IMR-90 (cell line): ENCODE measurements at regions not wholly inside any gene's neighbourhood (a gene's known extent, or its start where the extent isn't known, plus 50 kb on each side); places are given as distances from the start of the nearest gene placed in this dataset.

Source experiments
- ATAC-seq: fragments of 200-7000 bp; cut with Tn5 transposase; 2 replicates; pipeline ENCODE4 v1.9.1; 2020; ENCODE audit warnings: low read depth, mild to moderate bottlenecking, moderate library complexity
- BruUV-seq: library from RNA; stranded (reverse); fragments of 400-500 nt; replicated peaks from 2 replicates; lab custom pipeline; 2021; lab: Mats Ljungman, UMichigan
- CTCF ChIA-PET: fragments of 300-600 bp; formaldehyde crosslinking; extraction: SDS; loops from one replicate; lab custom pipeline; 2021; ENCODE audit warnings: antibody characterized with exemption; lab: Yijun Ruan, JAX
- POLR2A ChIA-PET: fragments of 300-600 bp; sonication (Branson Sonifier 250); formaldehyde crosslinking; loops from one replicate; lab custom pipeline; 2022; ENCODE audit warnings: antibody characterized with exemption; ENCODE audit not compliant: unreplicated experiment; lab: Charles Lee
- DNase-seq: peaks from one replicate; pipeline ENCODE4 v3.0.0; 2013
- H2AFZ ChIP-seq: replicated peaks from 2 replicates; pipeline ENCODE3; 2013; ENCODE audit warnings: low read length, mild to moderate bottlenecking; ENCODE audit not compliant: poor library complexity
- H2AK5ac ChIP-seq: 2 replicates; pipeline ENCODE4 v1.6.1; 2013; ENCODE audit warnings: low read depth, low read length, inconsistent platforms
- H2AK9ac ChIP-seq: replicated peaks from 2 replicates; pipeline ENCODE3; 2013; ENCODE audit warnings: mild to moderate bottlenecking, low read depth, low read length, moderate library complexity; ENCODE audit not compliant: poor library complexity
- H2BK120ac ChIP-seq: 2 replicates; pipeline ENCODE4 v1.6.1; 2013; ENCODE audit warnings: low read depth, low read length, inconsistent platforms
- H2BK15ac ChIP-seq: 3 replicates; pipeline ENCODE4 v1.6.1; 2013; ENCODE audit warnings: low read depth, low read length, inconsistent platforms
- H2BK20ac ChIP-seq: 2 replicates; pipeline ENCODE4 v1.6.1; 2013; ENCODE audit warnings: low read depth, mild to moderate bottlenecking, inconsistent platforms, low read length, moderate library complexity
- H2BK5ac ChIP-seq: 2 replicates; pipeline ENCODE4 v1.6.1; 2013; ENCODE audit warnings: mild to moderate bottlenecking, low read depth, low read length, inconsistent platforms; ENCODE audit not compliant: poor library complexity, severe bottlenecking
- H3K14ac ChIP-seq: replicated peaks from 2 replicates; pipeline ENCODE4 v1.6.1; 2013; ENCODE audit warnings: low read depth, low read length, inconsistent platforms
- H3K18ac ChIP-seq: 2 replicates; pipeline ENCODE4 v1.6.1; 2013; ENCODE audit warnings: low read depth, low read length, control low read depth
- H3K23ac ChIP-seq: 2 replicates; pipeline ENCODE4 v1.6.1; 2013; ENCODE audit warnings: low read depth, low read length, inconsistent platforms
- H3K27ac ChIP-seq: 2 replicates; pipeline ENCODE4 v1.5.1; 2013; ENCODE audit warnings: mild to moderate bottlenecking, control low read depth, low read length; ENCODE audit not compliant: insufficient read depth
- H3K27me3 ChIP-seq: 2 replicates; pipeline ENCODE4 v1.6.1; 2013; ENCODE audit warnings: low read length; ENCODE audit not compliant: control insufficient read depth, insufficient read depth
- H3K36me3 ChIP-seq: 2 replicates; pipeline ENCODE4 v1.6.1; 2013; ENCODE audit warnings: low read length, mixed read lengths; ENCODE audit not compliant: control insufficient read depth, insufficient read depth
- H3K4ac ChIP-seq: 2 replicates; pipeline ENCODE4 v1.6.1; 2013; ENCODE audit warnings: low read depth, low read length, inconsistent platforms
- H3K4me1 ChIP-seq: 2 replicates; pipeline ENCODE4 v1.6.1; 2013; ENCODE audit warnings: low read length, mixed read lengths; ENCODE audit not compliant: control insufficient read depth, insufficient read depth
- H3K4me2 ChIP-seq: 2 replicates; pipeline ENCODE4 v1.6.1; 2013; ENCODE audit warnings: low read depth, mild to moderate bottlenecking, control low read depth, low read length, moderate library complexity
- H3K4me3 ChIP-seq: 2 replicates; pipeline ENCODE4 v1.5.1; 2013; ENCODE audit warnings: low read depth, mild to moderate bottlenecking, control low read depth, low read length, moderate library complexity; ENCODE audit not compliant: insufficient read depth
- H3K56ac ChIP-seq: 2 replicates; pipeline ENCODE4 v1.6.1; 2013; ENCODE audit warnings: low read length, inconsistent platforms; ENCODE audit not compliant: insufficient read depth; ENCODE audit errors: extremely low read depth
- H3K79me1 ChIP-seq, 2 experiments: 2 replicates each; pipeline ENCODE4 v1.6.1; 2013; ENCODE audit warnings: low read length in 2 of 2, inconsistent platforms in 1 of 2, low read depth in 1 of 2
- H3K9ac ChIP-seq: 2 replicates; pipeline ENCODE4 v1.6.1; 2013; ENCODE audit warnings: low read depth, low read length, control low read depth
- H3K9me1 ChIP-seq: 2 replicates; pipeline ENCODE4 v1.6.1; 2013; ENCODE audit warnings: low read length, inconsistent platforms; ENCODE audit not compliant: insufficient read depth
- H3K9me3 ChIP-seq: 2 replicates; pipeline ENCODE4 v1.6.1; 2013; ENCODE audit warnings: low read length; ENCODE audit not compliant: control insufficient read depth, insufficient read depth
- H4K20me1 ChIP-seq: 2 replicates; pipeline ENCODE4 v1.6.1; 2013; ENCODE audit warnings: low read length, inconsistent platforms; ENCODE audit not compliant: insufficient read depth
- H4K5ac ChIP-seq: 2 replicates; pipeline ENCODE4 v1.6.1; 2013; ENCODE audit warnings: mild to moderate bottlenecking, low read depth, low read length, control low read depth
- H4K8ac ChIP-seq, 2 experiments: 2 replicates each; pipeline ENCODE4 v1.6.1; 2013; ENCODE audit warnings: low read depth in 2 of 2, low read length in 2 of 2, control low read depth in 1 of 2, inconsistent platforms in 1 of 2
- H4K91ac ChIP-seq: 2 replicates; pipeline ENCODE4 v1.6.1; 2013; ENCODE audit warnings: low read depth, low read length, inconsistent platforms; ENCODE audit not compliant: insufficient read depth
- BHLHE40 ChIP-seq: fragments of 150-350 bp; IDR thresholded peaks from 2 replicates; pipeline ENCODE4 v1.6.1; 2016; ENCODE audit warnings: mild to moderate bottlenecking, low read depth, low read length
- CEBPB ChIP-seq: IDR thresholded peaks from 2 replicates; pipeline ENCODE4 v1.6.1; 2012; ENCODE audit warnings: low read depth, low read length, improper control_type of control experiment
- FOS ChIP-seq: fragments of 150-350 bp; IDR thresholded peaks from 2 replicates; pipeline ENCODE4 v1.6.1; 2016; ENCODE audit warnings: low read depth, low read length
- MAZ ChIP-seq: IDR thresholded peaks from 2 replicates; pipeline ENCODE4 v1.6.1; 2012; ENCODE audit warnings: low read depth, mild to moderate bottlenecking, low read length, improper control_type of control experiment, moderate library complexity, borderline replicate concordance
- MXI1 ChIP-seq: IDR thresholded peaks from 2 replicates; pipeline ENCODE4 v1.6.1; 2012; ENCODE audit warnings: low read depth, mild to moderate bottlenecking, low read length, moderate library complexity, borderline replicate concordance
- POLR2A ChIP-seq: IDR thresholded peaks from 2 replicates; pipeline ENCODE4 v1.6.1; 2012; ENCODE audit warnings: mild to moderate bottlenecking, low read depth, low read length
- RCOR1 ChIP-seq: IDR thresholded peaks from 2 replicates; pipeline ENCODE4 v1.6.1; 2012; ENCODE audit warnings: mild to moderate bottlenecking, low read length, improper control_type of control experiment; ENCODE audit not compliant: insufficient replicate concordance
- RFX5 ChIP-seq: IDR thresholded peaks from 2 replicates; pipeline ENCODE4 v1.8.0; 2012; ENCODE audit warnings: low read depth, mild to moderate bottlenecking, low read length, moderate library complexity
- SMC3 ChIP-seq: fragments of 150-350 bp; IDR thresholded peaks from 2 replicates; pipeline ENCODE4 v1.6.1; 2016; ENCODE audit warnings: low read depth, mild to moderate bottlenecking, antibody characterized with exemption, low read length, moderate library complexity
- WGBS, 2 experiments: methylation state at CpG; one replicate each; pipeline versions ENCODE4 v1.1.5 to v1.1.7; 2013; ENCODE audit warnings: missing lambda C conversion rate in 2 of 2; ENCODE audit not compliant: insufficient read length in 1 of 2; ENCODE audit errors: extremely low coverage in 2 of 2; 5-methylcytosine and 5-hydroxymethylcytosine counted together
- dilution Hi-C: fragments of 300-500 bp; cut with HindIII; formaldehyde crosslinking; loops from one replicate; pipeline ENCODE4 v1.14.3; 2018; ENCODE audit warnings: low sequenced_read_pairs; ENCODE audit not compliant: unreplicated experiment
- in situ Hi-C: fragments of 300-500 bp; cut with MboI; formaldehyde crosslinking; loops from 3 replicates; pipeline ENCODE4 v1.14.3; 2019; ENCODE audit warnings: low sequenced_read_pairs, inconsistent platforms, mixed read lengths
- intact Hi-C: fragments of 100-400 bp; cut with micrococcal nuclease; formaldehyde crosslinking; loops from 2 replicates; pipeline ENCODE4 v1.10.0; 2022
- TF ChIP-seq, protein P1 (sequence below): fragments of 150-350 bp; IDR thresholded peaks from 2 replicates; pipeline ENCODE4 v1.6.1; 2016; ENCODE audit warnings: low read depth, mild to moderate bottlenecking, low read length, moderate library complexity, borderline replicate concordance
- TF ChIP-seq, protein P2 (sequence below): conservative IDR thresholded peaks from 2 replicates; pipeline ENCODE4 v1.5.1; 2012; ENCODE audit warnings: mild to moderate bottlenecking, low read depth, low read length, improper control_type of control experiment

DNA sequence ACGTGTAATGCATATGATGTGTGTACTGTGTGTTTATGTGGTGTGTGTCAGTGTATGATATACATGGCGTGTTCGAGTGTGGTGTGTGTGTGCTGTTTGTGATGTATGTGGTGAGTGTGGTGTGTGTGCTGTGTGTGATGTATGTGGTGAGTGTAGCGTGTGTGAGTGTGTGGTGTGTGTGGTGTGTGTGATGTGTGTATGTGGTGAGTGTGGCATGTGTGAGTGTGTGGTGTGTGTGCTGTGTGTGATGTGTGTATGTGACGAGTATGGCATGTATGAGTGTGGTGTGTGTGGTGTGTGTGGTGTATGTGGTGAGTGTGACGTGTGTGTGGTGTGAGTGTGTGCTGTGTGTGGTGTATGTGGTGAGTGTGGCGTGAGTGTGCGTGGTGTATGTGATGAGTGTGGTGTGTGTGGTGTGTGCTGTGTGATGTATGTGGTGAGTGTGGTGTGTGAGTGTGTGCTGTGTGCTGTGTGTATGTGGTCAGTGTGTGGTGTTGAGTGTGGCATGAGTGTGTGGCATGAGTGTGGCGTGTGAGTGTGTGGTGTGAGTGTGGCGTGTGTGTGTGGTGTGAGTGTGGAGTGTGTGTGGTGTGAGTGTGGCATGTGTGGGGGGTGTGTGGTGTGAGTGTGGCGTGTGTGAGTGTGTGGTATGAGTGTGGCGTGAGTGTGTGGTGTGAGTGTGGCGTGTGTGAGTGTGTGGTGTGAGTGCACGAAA, 56.8 kb upstream of the CKS2 start:
- TF ChIP-seq RFX5 (no peak), RCOR1 (no peak), SMC3 (no peak), CEBPB (no peak), BHLHE40 (no peak), POLR2A (no peak), MAZ (no peak), FOS (no peak), MXI1 (no peak)
- TF ChIP-seq, protein P1, sequence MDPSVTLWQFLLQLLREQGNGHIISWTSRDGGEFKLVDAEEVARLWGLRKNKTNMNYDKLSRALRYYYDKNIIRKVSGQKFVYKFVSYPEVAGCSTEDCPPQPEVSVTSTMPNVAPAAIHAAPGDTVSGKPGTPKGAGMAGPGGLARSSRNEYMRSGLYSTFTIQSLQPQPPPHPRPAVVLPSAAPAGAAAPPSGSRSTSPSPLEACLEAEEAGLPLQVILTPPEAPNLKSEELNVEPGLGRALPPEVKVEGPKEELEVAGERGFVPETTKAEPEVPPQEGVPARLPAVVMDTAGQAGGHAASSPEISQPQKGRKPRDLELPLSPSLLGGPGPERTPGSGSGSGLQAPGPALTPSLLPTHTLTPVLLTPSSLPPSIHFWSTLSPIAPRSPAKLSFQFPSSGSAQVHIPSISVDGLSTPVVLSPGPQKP = no peak
- TF ChIP-seq, protein P2, sequence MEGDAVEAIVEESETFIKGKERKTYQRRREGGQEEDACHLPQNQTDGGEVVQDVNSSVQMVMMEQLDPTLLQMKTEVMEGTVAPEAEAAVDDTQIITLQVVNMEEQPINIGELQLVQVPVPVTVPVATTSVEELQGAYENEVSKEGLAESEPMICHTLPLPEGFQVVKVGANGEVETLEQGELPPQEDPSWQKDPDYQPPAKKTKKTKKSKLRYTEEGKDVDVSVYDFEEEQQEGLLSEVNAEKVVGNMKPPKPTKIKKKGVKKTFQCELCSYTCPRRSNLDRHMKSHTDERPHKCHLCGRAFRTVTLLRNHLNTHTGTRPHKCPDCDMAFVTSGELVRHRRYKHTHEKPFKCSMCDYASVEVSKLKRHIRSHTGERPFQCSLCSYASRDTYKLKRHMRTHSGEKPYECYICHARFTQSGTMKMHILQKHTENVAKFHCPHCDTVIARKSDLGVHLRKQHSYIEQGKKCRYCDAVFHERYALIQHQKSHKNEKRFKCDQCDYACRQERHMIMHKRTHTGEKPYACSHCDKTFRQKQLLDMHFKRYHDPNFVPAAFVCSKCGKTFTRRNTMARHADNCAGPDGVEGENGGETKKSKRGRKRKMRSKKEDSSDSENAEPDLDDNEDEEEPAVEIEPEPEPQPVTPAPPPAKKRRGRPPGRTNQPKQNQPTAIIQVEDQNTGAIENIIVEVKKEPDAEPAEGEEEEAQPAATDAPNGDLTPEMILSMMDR = no peak
- in situ Hi-C loops = no loop called here
- H3K23ac ChIP-seq = no peak overlapping the region

More for the DNA sequence above, 56.8 kb upstream of the CKS2 start:
- no peak overlapping the region for H2AK9ac ChIP-seq
- peak overlapping the region; percentile 32 for H2AFZ ChIP-seq
- 89 to 100% methylated on average over 3 to 6 of the region's 14 CpGs for WGBS, 2 experiments
- H2BK15ac ChIP-seq = no peak overlapping the region
- no peak overlapping the region for H2BK20ac ChIP-seq
- no peaks in the 10 kb centered on the region for H3K4me1 ChIP-seq
- H3K4me3 ChIP-seq = no peak overlapping the region
- no peaks in the 10 kb centered on the region for H3K79me1 ChIP-seq
- ATAC-seq = no peak
- no peak overlapping the region for H3K4me2 ChIP-seq
- no peak overlapping the region for H4K8ac ChIP-seq
- intact Hi-C loops = no loop called here
- no peak overlapping the region for H3K9ac ChIP-seq
- peaks cover 3% of the 10 kb centered on the region for H3K9me3 ChIP-seq
- BruUV-seq = no TSS peak
- dilution Hi-C loops = no loop called here
- no peak for DNase-seq
- peaks cover 11% of the 10 kb centered on the region for H3K9me1 ChIP-seq
- no peak overlapping the region for H3K56ac ChIP-seq
- CTCF ChIA-PET = no interaction called here
- H3K27me3 ChIP-seq = peaks cover 3% of the 10 kb centered on the region
- POLR2A ChIA-PET = no interaction called here
- H3K36me3 ChIP-seq = no peaks in the 10 kb centered on the region
- no peak overlapping the region for H3K27ac ChIP-seq
- H4K5ac ChIP-seq = no peak overlapping the region
- H3K14ac ChIP-seq = peak overlapping the region; percentile 71
- H3K4ac ChIP-seq = no peak overlapping the region
- H4K20me1 ChIP-seq = no peaks in the 10 kb centered on the region
- H2BK120ac ChIP-seq = no peak overlapping the region
- H4K91ac ChIP-seq = no peak overlapping the region
- no peak overlapping the region for H3K18ac ChIP-seq
- peak overlapping the region; percentile 10 for H2AK5ac ChIP-seq
- H2BK5ac ChIP-seq = peak overlapping the region; percentile 86
